ENCODE measurements at regions not wholly inside any gene's neighbourhood (a gene's known extent, or its start where the extent isn't known, plus 50 kb on each side); places are given as distances from the start of the nearest gene placed in this dataset.

GRCh38 chr4:27619435-27619834, 758.8 kb downstream of the STIM2 start:
- Histone ChIP-seq H3K4me2 (ENCODE audit: insufficient read depth, low read length) (no peak overlapping the region), H3K27ac (ENCODE audit: low read depth, low read length) (no peak overlapping the region), H3K4me1 (ENCODE audit: insufficient read depth, low read length) (no peaks in the 10 kb centered on the region), H3K4me3 (ENCODE audit: insufficient read depth, low read length) (no peak overlapping the region), H3K36me3 (ENCODE audit: insufficient read depth, low read length) (no peaks in the 10 kb centered on the region), H2AFZ (ENCODE audit: low read length) (no peak overlapping the region), H4K20me1 (ENCODE audit: insufficient read depth, low read length) (no peaks in the 10 kb centered on the region), H3K27me3 (ENCODE audit: insufficient read depth, low read length) (no peaks in the 10 kb centered on the region), H3K9me3 (ENCODE audit: low read depth, low read length) (peaks cover 7% of the 10 kb centered on the region), H3K79me2 (ENCODE audit: insufficient read depth, low read length) (no peaks in the 10 kb centered on the region)
- DNase-seq (ENCODE audit: insufficient read length, low spot score, missing footprints): no peak
- TF ChIP-seq, protein P1, sequence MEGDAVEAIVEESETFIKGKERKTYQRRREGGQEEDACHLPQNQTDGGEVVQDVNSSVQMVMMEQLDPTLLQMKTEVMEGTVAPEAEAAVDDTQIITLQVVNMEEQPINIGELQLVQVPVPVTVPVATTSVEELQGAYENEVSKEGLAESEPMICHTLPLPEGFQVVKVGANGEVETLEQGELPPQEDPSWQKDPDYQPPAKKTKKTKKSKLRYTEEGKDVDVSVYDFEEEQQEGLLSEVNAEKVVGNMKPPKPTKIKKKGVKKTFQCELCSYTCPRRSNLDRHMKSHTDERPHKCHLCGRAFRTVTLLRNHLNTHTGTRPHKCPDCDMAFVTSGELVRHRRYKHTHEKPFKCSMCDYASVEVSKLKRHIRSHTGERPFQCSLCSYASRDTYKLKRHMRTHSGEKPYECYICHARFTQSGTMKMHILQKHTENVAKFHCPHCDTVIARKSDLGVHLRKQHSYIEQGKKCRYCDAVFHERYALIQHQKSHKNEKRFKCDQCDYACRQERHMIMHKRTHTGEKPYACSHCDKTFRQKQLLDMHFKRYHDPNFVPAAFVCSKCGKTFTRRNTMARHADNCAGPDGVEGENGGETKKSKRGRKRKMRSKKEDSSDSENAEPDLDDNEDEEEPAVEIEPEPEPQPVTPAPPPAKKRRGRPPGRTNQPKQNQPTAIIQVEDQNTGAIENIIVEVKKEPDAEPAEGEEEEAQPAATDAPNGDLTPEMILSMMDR (IDR thresholded peaks at IDR 0.05; ENCODE audit: extremely low read depth, low read depth, low read length): no peak

DNA sequence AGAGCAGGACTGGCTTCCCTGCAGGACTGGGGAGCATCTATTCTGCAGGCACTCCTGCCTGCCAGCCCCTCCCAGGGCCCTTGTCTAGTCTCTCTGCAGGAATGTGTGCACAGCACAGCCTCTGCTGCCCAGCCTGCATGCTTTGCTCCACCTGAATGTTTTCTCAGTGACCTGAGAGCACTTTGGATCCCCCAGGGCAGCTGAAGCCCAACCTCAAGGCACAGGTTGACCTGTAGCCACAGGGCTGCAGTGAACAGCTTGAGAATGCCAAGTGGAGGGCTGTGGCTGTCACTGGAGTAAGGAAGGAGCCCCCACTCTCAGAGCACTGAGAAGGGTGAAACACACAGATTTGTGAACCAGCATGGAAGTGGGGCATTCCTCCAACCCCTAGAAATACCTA, 760.2 kb downstream of the STIM2 start:
- H3K36me3 ChIP-seq (ENCODE audit: insufficient read depth, low read length): no peaks in the 10 kb centered on the region
- H2AFZ ChIP-seq (ENCODE audit: low read length): no peak overlapping the region

GRCh38 chr4:27624749-27625148, 764.1 kb downstream of the STIM2 start:
- Histone ChIP-seq H3K27ac (ENCODE audit: low read depth, low read length) (no peak overlapping the region), H3K4me1 (ENCODE audit: insufficient read depth, low read length) (no peaks in the 10 kb centered on the region), H3K27me3 (ENCODE audit: insufficient read depth, low read length) (no peaks in the 10 kb centered on the region), H3K79me2 (ENCODE audit: insufficient read depth, low read length) (no peaks in the 10 kb centered on the region), H3K4me3 (ENCODE audit: insufficient read depth, low read length) (no peak overlapping the region), H2AFZ (ENCODE audit: low read length) (no peak overlapping the region), H4K20me1 (ENCODE audit: insufficient read depth, low read length) (no peaks in the 10 kb centered on the region), H3K4me2 (ENCODE audit: insufficient read depth, low read length) (no peak overlapping the region), H3K9me3 (ENCODE audit: low read depth, low read length) (peaks cover 7% of the 10 kb centered on the region), H3K36me3 (ENCODE audit: insufficient read depth, low read length) (no peaks in the 10 kb centered on the region)
- no peak for DNase-seq (ENCODE audit: insufficient read length, low spot score, missing footprints)
- TF ChIP-seq, protein P1 (IDR thresholded peaks at IDR 0.05; ENCODE audit: extremely low read depth, low read depth, low read length): no peak

More for the DNA sequence above, 760.2 kb downstream of the STIM2 start:
- no peaks in the 10 kb centered on the region for H3K27me3 ChIP-seq (ENCODE audit: insufficient read depth, low read length)
- peaks cover 7% of the 10 kb centered on the region for H3K9me3 ChIP-seq (ENCODE audit: low read depth, low read length)
- no peaks in the 10 kb centered on the region for H3K4me1 ChIP-seq (ENCODE audit: insufficient read depth, low read length)
- no peaks in the 10 kb centered on the region for H3K79me2 ChIP-seq (ENCODE audit: insufficient read depth, low read length)
- H3K4me2 ChIP-seq (ENCODE audit: insufficient read depth, low read length): no peak overlapping the region
- H4K20me1 ChIP-seq (ENCODE audit: insufficient read depth, low read length): no peaks in the 10 kb centered on the region
- no peak overlapping the region for H3K27ac ChIP-seq (ENCODE audit: low read depth, low read length)
- no peak for DNase-seq (ENCODE audit: insufficient read length, low spot score, missing footprints)
- TF ChIP-seq, protein P1 (IDR thresholded peaks at IDR 0.05; ENCODE audit: extremely low read depth, low read depth, low read length): no peak
- no peak overlapping the region for H3K4me3 ChIP-seq (ENCODE audit: insufficient read depth, low read length)

DNA sequence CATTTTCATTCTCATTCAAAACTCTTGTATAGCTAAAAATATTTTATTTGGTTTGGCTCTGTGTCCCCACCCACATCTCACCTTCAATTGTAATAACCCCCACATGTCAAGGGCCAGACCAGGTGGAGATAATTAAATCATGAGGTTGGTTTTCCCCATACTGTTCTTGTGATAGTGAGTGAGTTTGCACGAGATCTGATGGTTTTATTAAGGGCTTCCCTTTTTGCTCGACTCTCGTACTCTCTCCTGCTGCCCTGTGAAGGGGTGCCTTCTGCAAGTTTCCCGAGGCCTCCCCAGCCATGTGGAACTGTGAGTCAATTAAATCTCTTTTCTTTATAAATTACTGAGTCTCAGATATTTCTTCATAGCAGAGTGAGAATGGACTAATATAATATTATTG, 768.0 kb downstream of the STIM2 start:
- no peak for DNase-seq (ENCODE audit: insufficient read length, low spot score, missing footprints)
- TF ChIP-seq, protein P1 (IDR thresholded peaks at IDR 0.05; ENCODE audit: extremely low read depth, low read depth, low read length): no peak
- no peaks in the 10 kb centered on the region for H4K20me1 ChIP-seq (ENCODE audit: insufficient read depth, low read length)
- H3K79me2 ChIP-seq (ENCODE audit: insufficient read depth, low read length): no peaks in the 10 kb centered on the region
- H3K9me3 ChIP-seq (ENCODE audit: low read depth, low read length): peaks cover 4% of the 10 kb centered on the region
- no peak overlapping the region for H2AFZ ChIP-seq (ENCODE audit: low read length)
- H3K4me2 ChIP-seq (ENCODE audit: insufficient read depth, low read length): no peak overlapping the region
- H3K4me3 ChIP-seq (ENCODE audit: insufficient read depth, low read length): no peak overlapping the region
- H3K4me1 ChIP-seq (ENCODE audit: insufficient read depth, low read length): no peaks in the 10 kb centered on the region
- H3K36me3 ChIP-seq (ENCODE audit: insufficient read depth, low read length): no peaks in the 10 kb centered on the region
- H3K27me3 ChIP-seq (ENCODE audit: insufficient read depth, low read length): no peaks in the 10 kb centered on the region
- H3K27ac ChIP-seq (ENCODE audit: low read depth, low read length): no peak overlapping the region
